WTC11 (cell line): ENCODE measurements at regions not wholly inside any gene's neighbourhood (a gene's known extent, or its start where the extent isn't known, plus 50 kb on each side); places are given as distances from the start of the nearest gene placed in this dataset.

Experiments used
- ATAC-seq: fragments of 200-7000 bp; cut with Tn5 transposase; 2 replicates; pipeline ENCODE4 v1.10.0; 2021; ENCODE audit warnings: mild to moderate bottlenecking, moderate library complexity
- CTCF ChIA-PET: fragments of 300-600 bp; sonication (Branson Sonifier 250); formaldehyde crosslinking; loops from one replicate; lab custom pipeline; 2021; ENCODE audit warnings: antibody characterized with exemption; lab: Charles Lee
- POLR2A ChIA-PET: fragments of 350-600 bp; sonication (Branson Sonifier 250); formaldehyde crosslinking; loops from one replicate; lab custom pipeline; 2021; ENCODE audit warnings: antibody characterized with exemption; lab: Charles Lee
- DNase-seq: peaks from one replicate; pipeline ENCODE4 v3.0.0; 2021; ENCODE audit warnings: low spot score
- H3K27ac Mint-ChIP-seq: 2 replicates; pipeline ENCODE4 v1.8.0; 2021; ENCODE audit warnings: mixed read lengths
- H3K27me3 Mint-ChIP-seq: 2 replicates; pipeline ENCODE4 v1.8.0; 2021; ENCODE audit warnings: low read depth, mild to moderate bottlenecking, moderate library complexity, mixed read lengths
- H3K36me3 Mint-ChIP-seq: 2 replicates; pipeline ENCODE4 v1.8.0; 2021; ENCODE audit warnings: mixed read lengths
- H3K4me1 Mint-ChIP-seq: 2 replicates; pipeline ENCODE4 v1.8.0; 2022; ENCODE audit warnings: mixed read lengths
- H3K4me3 Mint-ChIP-seq: 2 replicates; pipeline ENCODE4 v1.8.0; 2021; ENCODE audit warnings: mild to moderate bottlenecking, moderate library complexity, mixed read lengths
- H3K9me3 Mint-ChIP-seq: 2 replicates; pipeline ENCODE4 v1.8.0; 2021; ENCODE audit warnings: mixed read lengths
- ARID4B ChIP-seq: sonication (generic); formaldehyde crosslinking; IDR thresholded peaks from 2 replicates; pipeline ENCODE4 v1.8.0; 2023; ENCODE audit warnings: missing genetic modification reagents, mild to moderate bottlenecking, borderline replicate concordance
- EMX1 ChIP-seq: fragments of 250-450 bp; sonication (Bioruptor Pico); IDR thresholded peaks from 2 replicates; pipeline ENCODE4 v1.8.0; 2021; ENCODE audit warnings: mild to moderate bottlenecking
- FOXJ3 ChIP-seq: sonication (generic); formaldehyde crosslinking; IDR thresholded peaks from 2 replicates; pipeline ENCODE4 v1.9.0; 2021; ENCODE audit warnings: missing genetic modification reagents, mild to moderate bottlenecking, borderline replicate concordance
- IRF1 ChIP-seq: sonication (generic); formaldehyde crosslinking; IDR thresholded peaks from 2 replicates; pipeline ENCODE4 v1.8.0; 2023; ENCODE audit warnings: missing genetic modification reagents
- NFYB ChIP-seq: sonication (generic); formaldehyde crosslinking; conservative IDR thresholded peaks from 2 replicates; pipeline ENCODE4 v1.8.0; 2022; ENCODE audit warnings: low read depth, missing genetic modification reagents
- SMAD3 ChIP-seq: sonication (generic); formaldehyde crosslinking; IDR thresholded peaks from 2 replicates; pipeline ENCODE4 v1.8.0; 2022; ENCODE audit warnings: missing genetic modification reagents, mild to moderate bottlenecking, borderline replicate concordance
- STAT6 ChIP-seq: sonication (generic); formaldehyde crosslinking; conservative IDR thresholded peaks from 2 replicates; pipeline ENCODE4 v1.8.1; 2023; ENCODE audit warnings: mild to moderate bottlenecking, low read depth, missing genetic modification reagents, moderate library complexity
- TP53 ChIP-seq: sonication (generic); formaldehyde crosslinking; IDR thresholded peaks from 2 replicates; pipeline ENCODE4 v1.8.1; 2023; ENCODE audit warnings: mild to moderate bottlenecking, missing genetic modification reagents
- ZNF671 ChIP-seq: fragments of 250-450 bp; sonication (Bioruptor Pico); IDR thresholded peaks from 2 replicates; pipeline ENCODE4 v1.8.0; 2021; ENCODE audit warnings: mild to moderate bottlenecking

- TF ChIP-seq ARID4B (CRISPR knock-in tag), result no peak
These were observed 51.2 kb upstream of the NRP1 start (continued) for GRCh38 chr10:33385686-33386085.

- no peak for ATAC-seq
- TF ChIP-seq ZNF671 (CRISPR knock-in tag), result no peak
- TF ChIP-seq IRF1 (CRISPR knock-in tag), result no peak
- no peak for TF ChIP-seq SMAD3 (CRISPR knock-in tag)
- TF ChIP-seq FOXJ3, result no peak
- no peak for TF ChIP-seq STAT6 (CRISPR knock-in tag)
- no peak for TF ChIP-seq TP53 (CRISPR knock-in tag)
- no peak for TF ChIP-seq NFYB (CRISPR knock-in tag)
- TF ChIP-seq EMX1 (CRISPR knock-in tag), result no peak
- peaks cover 6% of the 10 kb centered on the region for H3K4me1 Mint-ChIP-seq
- no peak overlapping the region for H3K27ac Mint-ChIP-seq
- no peaks in the 10 kb centered on the region for H3K27me3 Mint-ChIP-seq
- CTCF ChIA-PET, result no interaction called here
- no peak overlapping the region for H3K4me3 Mint-ChIP-seq
- POLR2A ChIA-PET, result no interaction called here
- H3K36me3 Mint-ChIP-seq, result no peaks in the 10 kb centered on the region
- H3K9me3 Mint-ChIP-seq, result no peaks in the 10 kb centered on the region
- DNase-seq, result no peak
These were observed 50.5 kb upstream of the NRP1 start for GRCh38 chr10:33385015-33385414.
